ENCODE measurements at regions not wholly inside any gene's neighbourhood (a gene's known extent, or its start where the extent isn't known, plus 50 kb on each side); places are given as distances from the start of the nearest gene placed in this dataset.

DNA sequence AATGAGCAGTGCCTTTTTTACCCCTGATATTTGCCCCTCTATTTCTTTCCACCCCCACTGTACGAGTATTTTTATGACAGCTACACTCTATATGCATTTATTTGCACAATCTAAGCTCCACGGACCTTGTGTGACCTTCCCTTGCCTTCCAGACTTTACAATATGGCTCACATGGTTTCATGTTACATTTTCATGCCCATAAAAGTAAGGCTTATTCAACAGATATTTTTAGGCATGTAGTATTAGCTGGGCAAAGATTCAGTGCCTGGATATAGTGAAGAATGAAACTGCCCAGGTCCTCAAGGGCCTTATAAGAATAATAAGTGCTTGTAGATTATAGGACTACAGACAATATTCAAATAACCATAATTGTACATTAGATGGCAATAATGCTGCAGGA lies 481.9 kb upstream of the CNTN4 start:
- Histone ChIP-seq H4K20me1 (ENCODE audit: insufficient read depth, low read length) (no peaks in the 10 kb centered on the region), H3K4me1 (ENCODE audit: control insufficient read depth in 1 of 2, insufficient read depth in 2 of 2, low read length in 2 of 2) (no peaks in the 10 kb centered on the region), H3K4me3 (replicated peaks in 1 of 3; ENCODE audit: low read depth in 2 of 3, low read length in 3 of 3) (no peak overlapping the region), H2AFZ (ENCODE audit: insufficient read depth, low read depth, low read length, poor library complexity, severe bottlenecking) (no peak overlapping the region), H3K4me2 (replicated peaks; ENCODE audit: extremely low read depth, low read length, poor library complexity, severe bottlenecking) (no peak overlapping the region), H3K36me3 (replicated peaks in 1 of 2; ENCODE audit: control insufficient read depth in 1 of 2, insufficient read depth in 2 of 2, low read length in 2 of 2) (no peaks in the 10 kb centered on the region), H3K27ac (ENCODE audit: low read depth in 1 of 2, low read length in 2 of 2) (no peak overlapping the region), H3K9ac (ENCODE audit: insufficient read depth, low read length, poor library complexity, severe bottlenecking) (no peak overlapping the region), H3K79me2 (ENCODE audit: insufficient read depth, low read length) (no peaks in the 10 kb centered on the region), H3K9me3 (replicated peaks in 1 of 2; ENCODE audit: control insufficient read depth in 1 of 2, insufficient read depth in 1 of 2, low read length in 2 of 2) (no peaks in the 10 kb centered on the region), H3K27me3 (ENCODE audit: control insufficient read depth in 2 of 2, insufficient read depth in 2 of 2, low read length in 2 of 2) (no peaks in the 10 kb centered on the region)
- Mint-ChIP-seq H3K27me3 (ENCODE audit: low read depth in 3 of 3) (no peaks in the 10 kb centered on the region), H3K4me1 (no peaks in the 10 kb centered on the region), H3K36me3 (no peaks in the 10 kb centered on the region), H3K27ac (no peak overlapping the region), H3K9me3 (peaks cover 0 to 8% (median 2%) of the 10 kb centered on the region in 7 donors), H3K4me3 (no peak overlapping the region)
- TF ChIP-seq, protein P1, sequence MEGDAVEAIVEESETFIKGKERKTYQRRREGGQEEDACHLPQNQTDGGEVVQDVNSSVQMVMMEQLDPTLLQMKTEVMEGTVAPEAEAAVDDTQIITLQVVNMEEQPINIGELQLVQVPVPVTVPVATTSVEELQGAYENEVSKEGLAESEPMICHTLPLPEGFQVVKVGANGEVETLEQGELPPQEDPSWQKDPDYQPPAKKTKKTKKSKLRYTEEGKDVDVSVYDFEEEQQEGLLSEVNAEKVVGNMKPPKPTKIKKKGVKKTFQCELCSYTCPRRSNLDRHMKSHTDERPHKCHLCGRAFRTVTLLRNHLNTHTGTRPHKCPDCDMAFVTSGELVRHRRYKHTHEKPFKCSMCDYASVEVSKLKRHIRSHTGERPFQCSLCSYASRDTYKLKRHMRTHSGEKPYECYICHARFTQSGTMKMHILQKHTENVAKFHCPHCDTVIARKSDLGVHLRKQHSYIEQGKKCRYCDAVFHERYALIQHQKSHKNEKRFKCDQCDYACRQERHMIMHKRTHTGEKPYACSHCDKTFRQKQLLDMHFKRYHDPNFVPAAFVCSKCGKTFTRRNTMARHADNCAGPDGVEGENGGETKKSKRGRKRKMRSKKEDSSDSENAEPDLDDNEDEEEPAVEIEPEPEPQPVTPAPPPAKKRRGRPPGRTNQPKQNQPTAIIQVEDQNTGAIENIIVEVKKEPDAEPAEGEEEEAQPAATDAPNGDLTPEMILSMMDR (IDR thresholded peaks at IDR 0.05): no peak
- intact Hi-C loops (cut with micrococcal nuclease): no loop called here
- DNase-seq: no peak
- no CpG with 5 or more reads among the region's 2 CpGs for WGBS (ENCODE audit: insufficient coverage)

DNA sequence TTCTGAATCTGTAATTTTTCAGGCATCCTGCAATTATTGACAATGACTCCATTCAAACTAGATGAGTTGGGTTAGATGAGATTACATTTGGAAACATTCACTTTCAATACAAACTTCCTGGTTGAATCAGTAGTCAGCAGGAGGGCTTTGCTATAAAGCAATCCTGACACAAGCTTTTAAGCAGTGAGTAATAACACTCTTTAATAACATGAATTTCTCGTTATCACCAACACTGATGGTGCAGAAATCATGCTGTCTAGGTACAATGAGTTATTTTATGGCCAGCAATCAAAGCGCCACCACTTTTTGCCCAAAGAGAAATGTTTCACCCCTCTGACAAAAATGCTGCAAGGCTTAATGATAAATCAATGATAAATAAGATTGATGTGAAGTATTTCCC lies 474.8 kb upstream of the CNTN4 start:
- no peaks in the 10 kb centered on the region for H3K36me3 Mint-ChIP-seq
- no peak overlapping the region for H3K27ac ChIP-seq (ENCODE audit: low read depth in 1 of 2, low read length in 2 of 2)
- peaks cover 0 to 7% (median 3%) of the 10 kb centered on the region in 7 donors for H3K9me3 Mint-ChIP-seq
- no peak overlapping the region for H3K4me3 Mint-ChIP-seq
- H3K27me3 ChIP-seq (ENCODE audit: control insufficient read depth in 2 of 2, insufficient read depth in 2 of 2, low read length in 2 of 2): no peaks in the 10 kb centered on the region
- no peaks in the 10 kb centered on the region for H3K4me1 ChIP-seq (ENCODE audit: control insufficient read depth in 1 of 2, insufficient read depth in 2 of 2, low read length in 2 of 2)
- no peaks in the 10 kb centered on the region for H4K20me1 ChIP-seq (ENCODE audit: insufficient read depth, low read length)
- peaks cover 0 to 4% of the 10 kb centered on the region in 2 donors for H3K9me3 ChIP-seq (replicated peaks in 1 of 2; ENCODE audit: control insufficient read depth in 1 of 2, insufficient read depth in 1 of 2, low read length in 2 of 2)
- no peaks in the 10 kb centered on the region for H3K36me3 ChIP-seq (replicated peaks in 1 of 2; ENCODE audit: control insufficient read depth in 1 of 2, insufficient read depth in 2 of 2, low read length in 2 of 2)
- DNase-seq: no peak
- H3K4me1 Mint-ChIP-seq: no peaks in the 10 kb centered on the region
- intact Hi-C loops (cut with micrococcal nuclease): no loop called here
- TF ChIP-seq, protein P1 (IDR thresholded peaks at IDR 0.05): no peak
- H3K79me2 ChIP-seq (ENCODE audit: insufficient read depth, low read length): no peaks in the 10 kb centered on the region
- no peak overlapping the region for H3K4me2 ChIP-seq (replicated peaks; ENCODE audit: extremely low read depth, low read length, poor library complexity, severe bottlenecking)
- no peak overlapping the region for H3K9ac ChIP-seq (ENCODE audit: insufficient read depth, low read length, poor library complexity, severe bottlenecking)
- no peak overlapping the region for H3K27ac Mint-ChIP-seq
- WGBS (ENCODE audit: insufficient coverage): no CpG with 5 or more reads among the region's 2 CpGs
- H3K4me3 ChIP-seq (replicated peaks in 1 of 3; ENCODE audit: low read depth in 2 of 3, low read length in 3 of 3): no peak overlapping the region
- no peaks in the 10 kb centered on the region for H3K27me3 Mint-ChIP-seq (ENCODE audit: low read depth in 3 of 3)
- H2AFZ ChIP-seq (ENCODE audit: insufficient read depth, low read depth, low read length, poor library complexity, severe bottlenecking): no peak overlapping the region
